Uterus (tissue), 3 donors: ENCODE measurements at regions not wholly inside any gene's neighbourhood (a gene's known extent, or its start where the extent isn't known, plus 50 kb on each side); places are given as distances from the start of the nearest gene placed in this dataset.
"Not testable (repeated sequence)": the region's sequence is repeated elsewhere in the genome, so short reads cannot be mapped to it uniquely, and the experiment has no call there.

Source experiments
- DNase-seq, 2 donors: peaks; one replicate each; pipeline ENCODE4 v3.0.0-alpha.2; 2019 to 2020
- H3K27ac ChIP-seq, 2 donors: fragments of 200-600 bp; sonication (generic); 1 replicate in 1 of 2; 2 replicates in 1 of 2; pipeline ENCODE4 v1.5.1; 2016 to 2018
- H3K27me3 ChIP-seq, 2 donors: fragments of 200-600 bp; sonication (generic); one replicate each; pipeline ENCODE4 v1.5.1; 2018 to 2019; ENCODE audit warnings: control low read depth in 1 of 2
- H3K36me3 ChIP-seq, 2 donors: fragments of 200-600 bp; sonication (generic); one replicate each; pipeline ENCODE4 v1.5.1; 2019; ENCODE audit warnings: control low read depth in 1 of 2
- H3K4me1 ChIP-seq, 2 donors: fragments of 200-600 bp; sonication (generic); one replicate each; pipeline ENCODE4 v1.5.1; 2018 to 2019; ENCODE audit warnings: control low read depth in 1 of 2
- H3K4me3 ChIP-seq, 2 donors: fragments of 200-600 bp; sonication (generic); 1 replicate in 1 of 2; 2 replicates in 1 of 2; pipeline ENCODE4 v1.5.1; 2018 to 2019; ENCODE audit warnings: mild to moderate bottlenecking in 1 of 2
- H3K9me3 ChIP-seq, 2 donors: fragments of 200-600 bp; sonication (generic); one replicate each; pipeline ENCODE4 v1.5.1; 2019; ENCODE audit warnings: control low read depth in 1 of 2
- POLR2A ChIP-seq, 2 donors: fragments of 450-650 bp; IDR thresholded peaks; one replicate each; pipeline ENCODE4 v1.6.1; 2016; ENCODE audit warnings: antibody characterized with exemption in 2 of 2, mild to moderate bottlenecking in 1 of 2, moderate library complexity in 1 of 2
- intact Hi-C: fragments of 100-400 bp; cut with DNase I; formaldehyde crosslinking; loops from one replicate; pipeline ENCODE4 v1.15.1; 2023; ENCODE audit warnings: low total_unique reads
- TF ChIP-seq, protein P1 (sequence below), 4 experiments: fragments of 200-600 bp in 2 of 4; fragments of 450-650 bp in 2 of 4; sonication (generic) in 2 of 4; IDR thresholded peaks; one replicate each; pipeline ENCODE4 v1.5.1; 2016 to 2019; ENCODE audit warnings: antibody characterized with exemption in 4 of 4, mild to moderate bottlenecking in 2 of 4, moderate library complexity in 1 of 4
- donor health status: DM: yes; HTN: yes; CAD: no.

DNA sequence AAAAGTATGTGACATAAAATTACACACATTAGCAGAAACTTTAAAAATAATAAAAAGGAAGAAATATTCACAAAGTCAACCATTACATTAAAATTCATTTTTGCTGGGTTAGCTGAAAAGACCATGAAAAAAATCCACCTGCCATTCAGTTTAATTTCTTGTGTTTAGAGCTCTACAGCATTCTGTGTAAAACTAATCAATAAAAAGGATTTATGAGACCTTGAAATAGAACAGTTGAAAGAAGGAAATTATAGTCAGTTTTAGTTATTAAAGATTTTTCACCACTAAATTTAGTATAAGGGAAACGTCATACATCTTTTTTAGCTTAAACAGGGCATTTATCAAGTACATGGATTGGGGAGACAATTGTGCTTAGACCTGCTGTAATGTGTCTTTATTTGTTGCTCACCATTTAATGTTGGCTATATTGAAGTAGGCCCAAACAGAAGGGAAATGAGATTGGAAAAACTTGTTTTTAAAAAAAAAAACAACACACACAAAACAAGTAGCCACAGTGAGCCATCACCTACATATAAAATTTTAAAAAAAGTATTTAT lies 438.7 kb upstream of the POU3F2 start:
- Histone ChIP-seq H3K4me3 (no peak overlapping the region), H3K9me3 (no peaks in the 10 kb centered on the region), H3K27me3 (no peaks in the 10 kb centered on the region), H3K4me1 (no peaks in the 10 kb centered on the region), H3K36me3 (no peaks in the 10 kb centered on the region), H3K27ac (no peak overlapping the region)
- no peak for DNase-seq
- intact Hi-C loops: no loop called here
- no peak for TF ChIP-seq POLR2A (IDR thresholded peaks at IDR 0.05)
- TF ChIP-seq, protein P1, sequence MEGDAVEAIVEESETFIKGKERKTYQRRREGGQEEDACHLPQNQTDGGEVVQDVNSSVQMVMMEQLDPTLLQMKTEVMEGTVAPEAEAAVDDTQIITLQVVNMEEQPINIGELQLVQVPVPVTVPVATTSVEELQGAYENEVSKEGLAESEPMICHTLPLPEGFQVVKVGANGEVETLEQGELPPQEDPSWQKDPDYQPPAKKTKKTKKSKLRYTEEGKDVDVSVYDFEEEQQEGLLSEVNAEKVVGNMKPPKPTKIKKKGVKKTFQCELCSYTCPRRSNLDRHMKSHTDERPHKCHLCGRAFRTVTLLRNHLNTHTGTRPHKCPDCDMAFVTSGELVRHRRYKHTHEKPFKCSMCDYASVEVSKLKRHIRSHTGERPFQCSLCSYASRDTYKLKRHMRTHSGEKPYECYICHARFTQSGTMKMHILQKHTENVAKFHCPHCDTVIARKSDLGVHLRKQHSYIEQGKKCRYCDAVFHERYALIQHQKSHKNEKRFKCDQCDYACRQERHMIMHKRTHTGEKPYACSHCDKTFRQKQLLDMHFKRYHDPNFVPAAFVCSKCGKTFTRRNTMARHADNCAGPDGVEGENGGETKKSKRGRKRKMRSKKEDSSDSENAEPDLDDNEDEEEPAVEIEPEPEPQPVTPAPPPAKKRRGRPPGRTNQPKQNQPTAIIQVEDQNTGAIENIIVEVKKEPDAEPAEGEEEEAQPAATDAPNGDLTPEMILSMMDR (IDR thresholded peaks at IDR 0.05): no peak

DNA sequence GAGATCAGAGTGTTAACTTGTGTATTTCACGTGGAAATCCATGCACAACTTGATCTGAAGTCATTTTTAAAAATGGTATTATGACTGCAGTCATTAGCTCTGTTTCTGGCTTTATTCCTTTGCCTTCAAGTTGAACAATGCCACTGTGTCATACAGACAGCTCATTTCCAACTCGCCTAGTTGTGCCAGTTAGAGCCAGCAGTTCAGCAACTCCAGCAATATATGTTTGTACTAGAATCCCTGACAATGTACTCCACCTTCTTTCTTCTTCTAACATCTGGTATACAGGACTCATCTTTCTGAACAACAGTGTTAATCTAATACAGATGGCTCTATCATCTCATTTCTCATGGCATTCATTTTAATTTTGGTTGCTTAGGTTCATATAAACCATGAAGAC lies 418.3 kb upstream of the POU3F2 start:
- TF ChIP-seq, protein P1 (IDR thresholded peaks at IDR 0.05): no peak
- TF ChIP-seq POLR2A (IDR thresholded peaks at IDR 0.05): no peak
- no peak for DNase-seq
- H3K9me3 ChIP-seq: no peaks in the 10 kb centered on the region
- no peak overlapping the region for H3K27ac ChIP-seq
- no peaks in the 10 kb centered on the region for H3K4me1 ChIP-seq
- H3K4me3 ChIP-seq: no peak overlapping the region
- H3K27me3 ChIP-seq: no peaks in the 10 kb centered on the region
- intact Hi-C loops: no loop called here
- H3K36me3 ChIP-seq: no peaks in the 10 kb centered on the region

- intact Hi-C loops, H3K4me1 ChIP-seq, H3K36me3 ChIP-seq, H3K27ac ChIP-seq, H3K9me3 ChIP-seq, H3K27me3 ChIP-seq, DNase-seq, H3K4me3 ChIP-seq: not testable (repeated sequence)
Observed at GRCh38 chr6:98416497-98417158, 417.7 kb upstream of the POU3F2 start.

DNA sequence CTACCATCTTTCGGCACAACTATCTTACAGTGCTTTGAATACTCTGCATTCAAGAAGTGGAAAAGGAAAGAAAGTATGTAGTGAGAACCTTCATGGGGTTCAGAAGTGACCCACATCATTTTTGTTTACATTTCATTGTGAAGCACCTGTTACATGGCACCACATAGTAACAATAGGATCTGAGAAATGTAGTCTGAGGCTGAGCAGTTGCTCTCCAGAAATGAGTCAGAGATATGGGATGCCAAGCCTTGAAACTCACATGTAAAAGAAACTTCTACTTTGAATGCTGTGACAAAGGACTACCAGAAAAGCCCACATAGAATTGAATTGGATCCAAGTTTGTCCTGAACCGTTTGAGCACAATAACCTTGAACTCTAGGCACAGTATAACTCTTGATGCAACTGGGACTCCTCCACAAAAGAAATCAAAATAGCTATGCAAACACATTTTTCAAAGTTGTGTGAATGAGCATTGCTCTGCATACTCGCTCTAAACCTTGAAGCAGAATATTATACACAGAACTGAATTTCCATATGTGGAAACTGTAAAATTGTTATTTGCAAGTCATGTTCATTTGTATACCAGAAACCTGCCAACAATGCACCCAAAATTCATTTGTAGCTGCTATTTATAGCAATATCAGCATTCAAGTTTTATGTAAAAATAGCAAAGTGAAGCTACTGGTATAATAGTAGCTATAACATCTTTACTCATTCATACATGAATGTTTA lies 400.9 kb upstream of the POU3F2 start:
- intact Hi-C loops: no loop called here

DNA sequence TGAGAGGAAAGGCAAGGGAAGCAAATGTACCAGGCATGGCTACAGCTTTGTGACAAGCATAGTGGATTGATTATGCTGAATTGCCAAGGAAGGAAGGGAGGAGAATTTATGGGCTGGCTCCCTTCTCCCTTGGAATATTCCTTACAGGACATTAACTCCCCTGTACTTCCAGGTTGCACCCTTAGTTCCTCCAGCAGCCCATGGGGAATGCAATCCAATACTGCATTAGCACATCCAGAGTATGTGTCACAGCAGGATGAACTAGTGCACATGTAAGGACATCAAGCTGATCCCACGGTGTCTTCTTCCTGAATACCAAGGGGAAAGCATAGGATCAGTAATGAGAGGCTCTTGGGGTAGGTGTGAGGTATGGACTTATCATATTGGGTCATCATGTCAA lies 390.7 kb upstream of the POU3F2 start:
- no peaks in the 10 kb centered on the region for H3K9me3 ChIP-seq
- H3K4me1 ChIP-seq: no peaks in the 10 kb centered on the region
- no peaks in the 10 kb centered on the region for H3K27me3 ChIP-seq
- H3K4me3 ChIP-seq: no peak overlapping the region
- TF ChIP-seq, protein P1 (IDR thresholded peaks at IDR 0.05): no peak
- no peak for TF ChIP-seq POLR2A (IDR thresholded peaks at IDR 0.05)
- intact Hi-C loops: no loop called here
- DNase-seq: no peak
- no peaks in the 10 kb centered on the region for H3K36me3 ChIP-seq
- no peak overlapping the region for H3K27ac ChIP-seq

More for the DNA sequence above, 400.9 kb upstream of the POU3F2 start:
- Histone ChIP-seq H3K27ac (no peak overlapping the region), H3K27me3 (no peaks in the 10 kb centered on the region), H3K36me3 (no peaks in the 10 kb centered on the region), H3K4me3 (no peak overlapping the region), H3K9me3 (no peaks in the 10 kb centered on the region), H3K4me1 (no peaks in the 10 kb centered on the region)
- no peak for TF ChIP-seq POLR2A (IDR thresholded peaks at IDR 0.05)
- TF ChIP-seq, protein P1 (IDR thresholded peaks at IDR 0.05): no peak
- no peak for DNase-seq
